Neuronal stem cell (in vitro differentiated cells): ENCODE measurements at regions not wholly inside any gene's neighbourhood (a gene's known extent, or its start where the extent isn't known, plus 50 kb on each side); places are given as distances from the start of the nearest gene placed in this dataset.

ENCODE experiments used
- DNase-seq: peaks from one replicate; pipeline ENCODE4 v3.0.0-alpha.2; 2013; ENCODE audit warnings: low spot score
- H2AFZ ChIP-seq: one replicate; pipeline ENCODE4 v1.6.1; 2013; ENCODE audit warnings: mild to moderate bottlenecking, low read length, inconsistent platforms
- H2AK5ac ChIP-seq: 2 replicates; pipeline ENCODE4 v1.6.1; 2013; ENCODE audit warnings: low read depth, mild to moderate bottlenecking, inconsistent platforms, low read length, moderate library complexity, mixed read lengths
- H2BK120ac ChIP-seq: 2 replicates; pipeline ENCODE4 v1.6.1; 2013; ENCODE audit warnings: low read depth, mild to moderate bottlenecking, inconsistent platforms, low read length, moderate library complexity, mixed read lengths
- H2BK12ac ChIP-seq: one replicate; pipeline ENCODE4 v1.6.1; 2013; ENCODE audit warnings: low read length, inconsistent platforms
- H2BK15ac ChIP-seq: 2 replicates; pipeline ENCODE4 v1.6.1; 2013; ENCODE audit warnings: mild to moderate bottlenecking, low read length, inconsistent platforms, mixed read lengths
- H2BK5ac ChIP-seq: one replicate; pipeline ENCODE4 v1.6.1; 2013; ENCODE audit warnings: inconsistent platforms, mild to moderate bottlenecking, low read length, moderate library complexity
- H3K14ac ChIP-seq: one replicate; pipeline ENCODE4 v1.6.1; 2013; ENCODE audit warnings: low read length, inconsistent platforms
- H3K18ac ChIP-seq: 2 replicates; pipeline ENCODE4 v1.6.1; 2013; ENCODE audit warnings: low read length, inconsistent platforms
- H3K23ac ChIP-seq: 2 replicates; pipeline ENCODE4 v1.6.1; 2013; ENCODE audit warnings: low read depth, mild to moderate bottlenecking, mixed read lengths, low read length, inconsistent platforms; ENCODE audit not compliant: poor library complexity
- H3K27ac ChIP-seq: replicated peaks from 3 replicates; pipeline ENCODE4 v1.5.1; 2013; ENCODE audit warnings: low read length, inconsistent platforms
- H3K27me3 ChIP-seq, 3 experiments: 2 replicates each; pipeline ENCODE4 v1.6.1; 2013; ENCODE audit warnings: low read length in 3 of 3, mild to moderate bottlenecking in 2 of 3, inconsistent platforms in 1 of 3, low read depth in 1 of 3, mixed read lengths in 1 of 3, moderate library complexity in 1 of 3; ENCODE audit not compliant: control insufficient read depth in 3 of 3, insufficient read depth in 3 of 3
- H3K36me3 ChIP-seq, 2 donors: replicated peaks in 1 of 2; 2 replicates each; pipeline ENCODE4 v1.6.1; 2013; ENCODE audit warnings: low read length in 2 of 2; ENCODE audit not compliant: control insufficient read depth in 2 of 2, insufficient read depth in 2 of 2
- H3K4ac ChIP-seq: 2 replicates; pipeline ENCODE4 v1.6.1; 2013; ENCODE audit warnings: inconsistent platforms, mild to moderate bottlenecking, low read length, moderate library complexity
- H3K4me1 ChIP-seq, 2 donors: 1 replicate in 1 of 2; 2 replicates in 1 of 2; pipeline ENCODE4 v1.6.1; 2013; ENCODE audit warnings: low read length in 2 of 2, low read depth in 1 of 2; ENCODE audit not compliant: control insufficient read depth in 2 of 2, insufficient read depth in 1 of 2
- H3K4me2 ChIP-seq: one replicate; pipeline ENCODE4 v1.6.1; 2013; ENCODE audit warnings: mild to moderate bottlenecking, low read length, inconsistent platforms; ENCODE audit not compliant: insufficient read depth, poor library complexity, severe bottlenecking
- H3K4me3 ChIP-seq, 2 donors: 2 replicates each; pipeline ENCODE4 v1.5.1; 2013; ENCODE audit warnings: low read length in 2 of 2, mild to moderate bottlenecking in 2 of 2, inconsistent platforms in 1 of 2, moderate library complexity in 1 of 2
- H3K79me1 ChIP-seq: one replicate; pipeline ENCODE4 v1.6.1; 2013; ENCODE audit warnings: low read depth, mild to moderate bottlenecking, inconsistent platforms, low read length, moderate library complexity
- H3K9ac ChIP-seq: one replicate; pipeline ENCODE4 v1.6.1; 2013; ENCODE audit warnings: mild to moderate bottlenecking, low read depth, low read length, inconsistent platforms; ENCODE audit not compliant: poor library complexity
- H3K9me3 ChIP-seq, 2 donors: replicated peaks in 1 of 2; 2 replicates each; pipeline versions ENCODE3 to v1.6.1; 2013; ENCODE audit warnings: low read length in 2 of 2, mild to moderate bottlenecking in 2 of 2, inconsistent platforms in 1 of 2, low read depth in 1 of 2, mixed read lengths in 1 of 2, moderate library complexity in 1 of 2; ENCODE audit not compliant: control insufficient read depth in 2 of 2, insufficient read depth in 1 of 2
- H4K8ac ChIP-seq: one replicate; pipeline ENCODE4 v1.6.1; 2013; ENCODE audit warnings: low read depth, mild to moderate bottlenecking, inconsistent platforms, low read length, moderate library complexity
- H4K91ac ChIP-seq: one replicate; pipeline ENCODE4 v1.6.1; 2013; ENCODE audit warnings: low read length, low read depth, mild to moderate bottlenecking, inconsistent platforms; ENCODE audit not compliant: poor library complexity
- WGBS, 2 donors: extraction: QIAGEN DNeasy Blood & Tissue Kit; methylation state at CpG; one replicate each; pipeline ENCODE4 v1.1.7; 2013; ENCODE audit warnings: missing lambda C conversion rate in 2 of 2, mixed read lengths in 1 of 2; ENCODE audit not compliant: insufficient read length in 2 of 2, insufficient replicate concordance in 1 of 2; ENCODE audit errors: extremely low coverage in 2 of 2; 5-methylcytosine and 5-hydroxymethylcytosine counted together

DNA sequence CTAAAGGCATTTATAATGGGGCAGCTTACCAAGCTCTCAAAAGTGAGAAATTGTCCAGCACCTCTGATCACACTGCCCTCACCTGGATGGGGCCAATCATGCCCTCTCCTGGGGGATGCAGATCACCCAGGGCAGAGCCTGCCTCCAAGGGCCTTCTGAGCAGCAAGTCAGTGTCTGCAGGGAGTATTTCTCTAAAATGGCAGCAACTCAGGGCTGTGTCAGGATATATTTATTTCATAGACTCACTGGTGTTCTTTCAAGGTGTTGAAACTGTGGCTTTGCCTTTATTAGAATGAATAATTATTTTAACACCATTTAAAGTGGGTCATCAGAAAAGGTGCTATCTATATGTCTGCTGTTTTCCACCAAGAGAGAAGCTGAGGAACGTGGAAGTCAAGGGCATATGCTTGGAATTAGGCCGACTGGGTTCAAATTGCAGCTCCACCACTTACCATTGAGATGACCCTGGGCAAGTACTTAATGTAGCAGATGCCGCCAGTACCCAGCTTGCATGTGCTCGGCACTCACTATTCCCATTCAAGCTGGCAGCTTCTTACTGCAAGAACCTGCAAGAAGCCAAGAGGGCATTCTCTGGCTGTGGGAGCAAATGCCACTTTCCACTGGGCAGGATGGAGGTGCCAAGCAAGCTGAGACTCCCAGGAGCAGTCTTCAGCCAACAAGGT is 590.0 kb downstream of the BCOR start:
- H4K8ac ChIP-seq = no peak overlapping the region
- H3K4me2 ChIP-seq = no peak overlapping the region
- H3K4me3 ChIP-seq = no peak overlapping the region
- no peak overlapping the region for H2BK5ac ChIP-seq
- no peaks in the 10 kb centered on the region for H3K36me3 ChIP-seq
- DNase-seq = no peak
- H3K18ac ChIP-seq = no peak overlapping the region
- H3K4ac ChIP-seq = no peak overlapping the region
- no peak overlapping the region for H3K27ac ChIP-seq
- no peak overlapping the region for H2AFZ ChIP-seq
- WGBS, 2 donors = no CpG with 5 or more reads among the region's 4 CpGs
- H2BK120ac ChIP-seq = no peak overlapping the region
- H3K23ac ChIP-seq = no peak overlapping the region
- no peak overlapping the region for H2BK15ac ChIP-seq
- no peak overlapping the region for H4K91ac ChIP-seq
- H3K79me1 ChIP-seq = no peaks in the 10 kb centered on the region
- no peak overlapping the region for H2AK5ac ChIP-seq
- H3K4me1 ChIP-seq = peaks cover 0 to 3% of the 10 kb centered on the region in 2 donors
- no peak overlapping the region for H3K9ac ChIP-seq
- H2BK12ac ChIP-seq = no peak overlapping the region
- H3K14ac ChIP-seq = no peak overlapping the region
- peaks cover 0 to 7% (median 0%) of the 10 kb centered on the region in 3 experiments for H3K27me3 ChIP-seq
- peaks cover 0 to 4% of the 10 kb centered on the region in 2 donors for H3K9me3 ChIP-seq

DNA sequence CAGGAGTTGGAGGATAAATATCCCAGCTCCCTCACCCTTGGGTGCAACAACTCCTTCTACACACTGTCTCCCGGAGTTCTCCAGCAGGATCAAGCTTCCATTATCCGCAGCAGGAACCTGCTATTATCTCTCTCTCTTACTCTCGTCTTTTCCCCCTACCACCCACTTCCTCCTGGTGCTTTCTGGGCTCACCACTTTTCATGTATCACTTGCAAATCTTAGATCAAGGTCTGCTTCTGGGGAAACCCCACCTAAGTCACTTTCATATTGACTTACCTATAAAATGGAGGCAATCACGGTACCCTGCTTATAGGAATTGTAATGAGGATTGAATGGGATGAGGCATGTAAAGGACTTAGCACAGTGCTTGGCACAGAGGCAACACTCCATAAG is 589.5 kb downstream of the BCOR start:
- Histone ChIP-seq H3K9me3 (peaks cover 0 to 4% of the 10 kb centered on the region in 2 donors), H3K14ac (no peak overlapping the region), H2BK15ac (no peak overlapping the region), H2AK5ac (no peak overlapping the region), H3K36me3 (no peaks in the 10 kb centered on the region), H3K79me1 (no peaks in the 10 kb centered on the region), H3K4me2 (no peak overlapping the region), H3K4me1 (peaks cover 0 to 3% of the 10 kb centered on the region in 2 donors), H3K27ac (no peak overlapping the region), H3K27me3 (peaks cover 0 to 10% (median 0%) of the 10 kb centered on the region in 3 experiments), H3K4me3 (no peak overlapping the region), H2BK5ac (no peak overlapping the region), H2BK120ac (no peak overlapping the region), H2BK12ac (no peak overlapping the region), H3K23ac (no peak overlapping the region), H4K91ac (no peak overlapping the region), H3K18ac (no peak overlapping the region), H4K8ac (no peak overlapping the region), H3K4ac (no peak overlapping the region), H2AFZ (no peak overlapping the region), H3K9ac (no peak overlapping the region)
- WGBS, 2 donors = no CpG with 5 or more reads among the region's 4 CpGs
- no peak for DNase-seq

DNA sequence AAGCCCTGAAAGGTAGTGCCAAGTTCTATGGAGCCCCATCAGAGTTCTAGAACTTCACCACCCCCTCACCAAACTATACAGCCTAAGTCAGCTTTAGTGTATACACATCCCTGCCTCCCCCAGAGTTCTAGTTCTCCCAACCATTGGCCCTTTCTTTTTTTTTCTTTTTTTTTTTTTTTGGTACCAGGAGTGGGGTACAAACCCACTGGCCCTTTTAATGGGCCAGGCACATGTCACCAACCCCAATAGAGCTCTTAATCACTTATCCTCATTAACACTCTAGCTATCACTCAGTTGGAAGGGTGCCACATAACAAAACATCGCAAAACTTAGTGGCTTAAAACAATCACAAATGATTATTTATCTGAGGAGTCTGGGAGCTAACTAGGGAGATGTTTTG is 588.6 kb downstream of the BCOR start:
- no peak overlapping the region for H3K23ac ChIP-seq
- H3K27ac ChIP-seq = no peak overlapping the region
- H2BK120ac ChIP-seq = no peak overlapping the region
- H4K91ac ChIP-seq = no peak overlapping the region
- no peak for DNase-seq
- no peak overlapping the region for H2AK5ac ChIP-seq
- no peaks in the 10 kb centered on the region for H3K79me1 ChIP-seq
- no peak overlapping the region for H3K4me2 ChIP-seq
- no peak overlapping the region for H3K9ac ChIP-seq
- H3K36me3 ChIP-seq = no peaks in the 10 kb centered on the region
- H4K8ac ChIP-seq = no peak overlapping the region
- no peak overlapping the region for H2BK12ac ChIP-seq
- no peak overlapping the region for H2BK5ac ChIP-seq
- peaks cover 0 to 12% (median 0%) of the 10 kb centered on the region in 3 experiments for H3K27me3 ChIP-seq
- WGBS, 2 donors = no CpG with 5 or more reads among the region's 1 CpG
- H3K18ac ChIP-seq = no peak overlapping the region
- peaks cover 0 to 3% of the 10 kb centered on the region in 2 donors for H3K4me1 ChIP-seq
- H2AFZ ChIP-seq = no peak overlapping the region
- no peak overlapping the region for H2BK15ac ChIP-seq
- H3K14ac ChIP-seq = no peak overlapping the region
- H3K4ac ChIP-seq = no peak overlapping the region
- H3K4me3 ChIP-seq = no peak overlapping the region
- H3K9me3 ChIP-seq = peaks cover 0 to 4% of the 10 kb centered on the region in 2 donors

DNA sequence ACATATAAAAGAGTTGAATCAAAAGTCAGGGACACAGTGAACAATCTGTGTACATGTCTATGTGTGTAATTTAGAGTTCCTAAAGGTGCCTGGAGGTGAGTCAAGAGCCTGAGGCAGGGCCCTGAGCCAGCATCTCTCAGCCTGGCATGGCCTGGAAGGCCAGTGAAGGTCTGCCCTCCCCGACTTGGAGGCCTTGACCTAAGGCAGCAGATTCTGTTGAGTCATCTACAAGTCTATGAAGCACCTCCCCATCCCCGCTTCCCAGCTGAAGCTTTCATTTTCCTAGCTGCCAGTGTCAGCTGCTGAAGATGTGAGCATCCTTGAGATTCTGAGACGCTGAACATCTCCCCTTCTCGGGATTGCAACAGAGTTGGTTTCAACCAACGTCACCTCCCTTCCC is 583.9 kb downstream of the BCOR start:
- Histone ChIP-seq H3K18ac (no peak overlapping the region), H3K79me1 (no peaks in the 10 kb centered on the region), H3K4me3 (no peak overlapping the region), H2BK5ac (no peak overlapping the region), H3K4me2 (no peak overlapping the region), H3K36me3 (no peaks in the 10 kb centered on the region), H3K4me1 (peaks cover 4 to 17% of the 10 kb centered on the region in 2 donors), H2BK12ac (no peak overlapping the region), H4K91ac (no peak overlapping the region), H2AFZ (no peak overlapping the region), H2BK15ac (no peak overlapping the region), H3K23ac (no peak overlapping the region), H4K8ac (no peak overlapping the region), H3K27me3 (peaks cover 0 to 12% (median 0%) of the 10 kb centered on the region in 3 experiments), H2BK120ac (no peak overlapping the region), H3K9me3 (peaks cover 0 to 4% of the 10 kb centered on the region in 2 donors), H3K14ac (no peak overlapping the region), H3K27ac (no peak overlapping the region), H3K9ac (no peak overlapping the region), H2AK5ac (no peak overlapping the region), H3K4ac (no peak overlapping the region)
- no peak for DNase-seq
- WGBS, 2 donors = no CpG with 5 or more reads among the region's 5 CpGs
